Gastroesophageal sphincter (tissue), 2 donors: ENCODE measurements at regions not wholly inside any gene's neighbourhood (a gene's known extent, or its start where the extent isn't known, plus 50 kb on each side); places are given as distances from the start of the nearest gene placed in this dataset.

Experiments used
- EP300 ChIP-seq: sonication (generic); formaldehyde crosslinking; IDR thresholded peaks from one replicate; pipeline ENCODE4 v1.6.1; 2017; ENCODE audit warnings: antibody characterized with exemption, mild to moderate bottlenecking
- POLR2A ChIP-seq, 2 donors: fragments of 450-650 bp; IDR thresholded peaks; one replicate each; pipeline ENCODE4 v1.6.1; 2017; ENCODE audit warnings: antibody characterized with exemption in 2 of 2, mild to moderate bottlenecking in 2 of 2, moderate library complexity in 1 of 2

GRCh38 chr12:92463171-92463570 is 239.6 kb upstream of the PLEKHG7 start:
- no peak for TF ChIP-seq EP300
- TF ChIP-seq POLR2A (IDR thresholded peaks at IDR 0.05): no peak
